Activated naive CD4-positive, alpha-beta T cell (primary cell): ENCODE measurements at regions not wholly inside any gene's neighbourhood (a gene's known extent, or its start where the extent isn't known, plus 50 kb on each side); places are given as distances from the start of the nearest gene placed in this dataset.
"Not testable (repeated sequence)": the region's sequence is repeated elsewhere in the genome, so short reads cannot be mapped to it uniquely, and the experiment has no call there.

ENCODE experiments used
- DNase-seq, 4 experiments: peaks; one replicate each; lab custom pipeline; 2025; lab: John Stamatoyannopoulos, UW

DNA sequence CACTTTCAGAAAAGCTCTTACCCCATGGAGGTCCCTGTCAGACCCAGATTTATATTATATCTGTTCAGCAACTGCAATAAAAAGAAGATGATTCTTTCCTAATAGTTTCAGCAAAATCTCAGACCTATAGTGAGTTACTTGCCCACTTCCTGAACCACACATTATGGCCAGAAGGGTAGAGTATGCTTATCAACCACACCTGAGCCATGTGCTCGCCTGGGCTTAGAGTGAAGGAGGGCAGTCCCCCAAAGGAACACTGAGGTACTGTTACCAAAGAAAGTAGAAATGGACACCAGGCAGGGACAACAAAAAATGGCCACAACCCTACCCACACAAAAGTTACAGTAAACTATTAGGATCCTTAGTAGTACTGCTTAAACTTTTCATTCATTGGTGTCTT is 128.7 kb downstream of the ZNF608 start:
- DNase-seq: no peak

- no peak for DNase-seq
These were observed 131.5 kb downstream of the ZNF608 start for GRCh38 chr5:124614836-124615385.

GRCh38 chr5:124614105-124614504 is 132.3 kb downstream of the ZNF608 start:
- DNase-seq: no peak

DNA sequence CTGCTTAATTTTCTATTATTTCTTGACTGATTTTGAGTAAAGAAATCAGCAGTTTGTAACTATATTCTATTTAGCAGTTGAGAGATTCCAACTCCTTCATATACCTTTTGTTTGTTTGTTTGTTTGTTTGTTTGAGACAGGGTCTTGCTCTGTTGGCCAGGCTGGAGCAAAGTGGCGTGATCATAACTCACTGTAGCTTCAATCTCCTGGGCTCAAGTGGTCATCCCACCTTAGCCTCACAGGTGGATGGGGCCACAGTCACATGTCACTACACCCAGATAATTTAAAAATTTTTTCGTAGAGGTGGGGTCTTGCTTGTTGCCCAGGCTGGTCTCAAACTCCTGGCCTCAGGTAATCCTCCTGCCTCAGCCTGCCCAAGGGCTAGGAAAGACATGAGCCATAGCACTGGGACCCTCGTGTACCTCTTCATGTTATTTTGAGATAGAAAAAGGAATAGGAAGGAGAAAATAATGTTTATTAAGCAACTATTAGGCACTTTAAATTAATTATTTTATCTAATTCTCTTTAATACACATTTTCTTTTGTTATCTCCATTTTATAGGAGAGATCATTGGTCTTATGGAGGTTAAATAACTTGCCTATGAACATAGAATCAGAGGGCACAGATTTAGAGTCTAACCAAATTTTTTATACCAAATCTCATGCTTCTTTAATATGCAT is 133.0 kb downstream of the ZNF608 start:
- no peak for DNase-seq

- DNase-seq: no peak
These were observed 134.4 kb downstream of the ZNF608 start for GRCh38 chr5:124612023-124612422.

- not testable (repeated sequence) for DNase-seq
These were observed 135.2 kb downstream of the ZNF608 start for GRCh38 chr5:124611262-124611661.

- DNase-seq: not testable (repeated sequence)
These were observed 136.8 kb downstream of the ZNF608 start for GRCh38 chr5:124609685-124610084.

DNA sequence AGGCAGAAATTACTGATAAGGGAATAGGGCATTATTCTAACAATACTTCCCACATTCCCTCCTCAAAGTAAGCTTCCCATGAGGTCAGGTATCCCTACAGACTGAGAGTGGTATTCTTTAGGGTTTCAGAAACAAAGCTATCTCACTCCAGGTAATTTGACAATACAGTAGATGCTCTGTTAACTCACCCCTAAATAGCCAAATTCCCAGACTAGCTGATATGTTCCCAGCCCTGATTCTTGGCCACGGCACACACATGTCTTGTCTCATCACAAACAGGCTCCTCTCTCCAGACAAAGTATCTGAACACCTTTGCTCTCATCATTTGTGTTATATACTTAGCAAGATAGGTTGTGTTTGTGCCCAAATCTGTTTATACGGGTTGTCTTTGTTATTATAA is 139.9 kb downstream of the ZNF608 start:
- DNase-seq: no peak

- no peak for DNase-seq
These were observed 140.3 kb downstream of the ZNF608 start for GRCh38 chr5:124606093-124606492.

DNA sequence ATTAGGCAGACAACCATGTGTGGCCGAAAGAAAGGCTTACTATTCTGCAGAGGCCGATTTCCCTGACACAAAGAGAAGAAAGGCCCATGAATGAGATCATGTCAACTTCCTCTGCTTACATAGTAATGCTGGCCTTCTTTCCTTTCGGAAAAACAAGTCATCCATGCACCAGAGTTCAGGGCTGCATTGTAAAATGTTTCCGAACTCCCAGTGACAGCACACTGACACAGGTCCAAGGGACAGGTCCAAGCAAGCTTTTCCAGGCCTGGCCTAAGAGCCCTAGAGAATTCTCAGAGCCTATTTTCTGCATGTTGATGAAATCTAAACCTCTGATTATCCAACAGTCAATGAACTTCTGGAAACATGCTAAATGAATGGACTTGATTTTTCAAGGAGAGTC is 140.9 kb downstream of the ZNF608 start:
- no peak for DNase-seq

GRCh38 chr5:124604419-124604818 is 142.0 kb downstream of the ZNF608 start:
- DNase-seq: no peak

DNA sequence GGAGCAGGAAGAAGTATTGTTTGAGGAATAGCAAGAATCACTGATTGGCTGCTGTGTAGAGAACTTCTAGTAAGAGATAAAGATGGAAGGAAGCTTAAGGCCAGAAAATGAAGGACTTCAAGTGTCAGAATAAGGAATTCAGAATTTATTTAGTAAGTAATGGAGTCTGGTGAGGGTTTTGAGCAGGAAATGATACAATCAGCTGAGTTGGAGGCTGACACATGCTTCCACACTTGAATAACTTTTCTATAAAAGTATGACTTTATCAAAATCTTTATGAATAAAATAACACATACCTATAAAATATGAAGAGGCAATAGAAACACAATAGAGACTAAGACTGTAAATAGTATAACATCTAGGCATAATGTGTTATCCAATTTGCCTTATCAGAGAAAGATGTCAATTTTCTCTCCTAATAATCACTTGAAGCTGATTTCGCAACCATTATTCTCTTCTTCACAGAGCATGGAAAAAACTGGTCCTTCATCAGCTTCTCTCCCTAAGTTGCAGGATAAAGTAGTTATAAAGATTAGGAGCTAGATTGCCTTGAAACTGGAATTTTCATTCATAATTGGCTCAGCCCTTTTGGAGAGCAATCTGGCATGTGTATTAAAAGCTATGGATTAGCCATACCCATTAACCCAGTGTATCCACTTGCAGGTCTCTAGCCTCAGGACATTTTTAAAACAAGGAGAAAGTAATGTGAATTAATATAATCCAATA is 143.4 kb downstream of the ZNF608 start:
- DNase-seq: no peak

- no peak for DNase-seq
These were observed 147.1 kb downstream of the ZNF608 start for GRCh38 chr5:124599028-124599973.

DNA sequence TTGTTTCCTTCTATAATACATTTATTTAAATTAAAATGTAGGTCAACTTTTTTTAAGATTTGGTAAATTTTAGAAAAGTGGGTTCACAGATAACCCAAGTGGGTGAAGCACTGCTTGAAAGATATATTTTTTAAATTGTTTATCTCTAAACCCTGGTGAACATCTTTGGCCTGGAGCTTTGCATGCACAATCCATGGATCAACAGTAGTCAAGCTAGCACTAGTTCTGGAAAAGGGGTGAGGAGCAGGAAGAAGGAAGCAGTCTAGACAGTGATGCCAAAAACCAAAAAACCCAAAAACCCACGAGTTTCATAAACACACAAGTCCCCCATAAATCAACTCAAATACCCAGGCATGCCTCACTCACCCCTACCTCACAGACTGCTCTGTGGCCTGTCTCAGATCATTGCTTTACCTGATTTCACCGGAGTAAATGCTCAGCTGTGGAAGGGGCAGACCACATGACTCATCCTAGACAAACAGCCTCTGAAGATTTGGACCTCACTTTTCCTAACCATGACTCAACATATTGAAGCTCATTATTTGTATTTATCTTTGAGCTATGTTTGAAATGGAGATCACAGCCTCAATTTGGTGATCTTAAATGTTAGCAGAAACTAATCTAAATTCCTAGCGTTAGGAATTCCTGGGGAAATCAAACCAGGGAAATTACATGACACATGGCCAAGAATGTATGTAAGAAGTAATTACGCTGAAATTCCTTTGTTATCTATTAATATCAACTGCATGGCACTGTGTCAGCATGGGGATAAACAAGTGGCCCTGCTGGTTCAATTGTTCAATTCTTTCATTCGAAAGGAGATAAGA is 149.6 kb downstream of the ZNF608 start:
- DNase-seq: no peak

- no peak for DNase-seq
These were observed 152.5 kb downstream of the ZNF608 start for GRCh38 chr5:124593952-124594351.

DNA sequence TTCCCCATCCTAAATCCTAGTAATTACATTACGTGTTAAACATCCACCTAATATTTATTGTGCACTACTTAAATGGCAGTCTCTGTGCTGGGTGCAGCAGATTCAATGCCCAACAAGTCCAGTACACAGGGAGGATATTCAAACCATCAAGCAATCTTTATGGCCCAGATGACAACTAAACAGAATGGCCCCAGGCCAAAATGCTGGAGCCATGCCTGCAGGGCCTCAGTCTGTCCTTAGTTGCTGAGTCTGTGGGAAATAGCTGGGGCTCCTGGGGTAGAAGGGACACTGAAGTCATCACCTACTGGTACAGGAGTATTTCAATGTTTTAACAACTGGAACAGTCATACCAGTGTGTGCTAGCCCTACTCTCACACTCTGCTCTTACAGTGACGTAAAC is 153.5 kb downstream of the ZNF608 start:
- DNase-seq: no peak

GRCh38 chr5:124591583-124591982 is 154.9 kb downstream of the ZNF608 start:
- no peak for DNase-seq

GRCh38 chr5:124590686-124591085 is 155.8 kb downstream of the ZNF608 start:
- no peak for DNase-seq

- DNase-seq: no peak
These were observed 159.2 kb downstream of the ZNF608 start for GRCh38 chr5:124587280-124587679.

GRCh38 chr5:124584991-124585715 is 161.3 kb downstream of the ZNF608 start:
- no peak for DNase-seq
